SK-N-SH (cell line): ENCODE measurements at regions not wholly inside any gene's neighbourhood (a gene's known extent, or its start where the extent isn't known, plus 50 kb on each side); places are given as distances from the start of the nearest gene placed in this dataset.

Experiments
- CTCF ChIP-seq: fragments of 200-600 bp; sonication (generic); IDR thresholded peaks from 2 replicates; pipeline ENCODE4 v1.6.1; 2017; ENCODE audit warnings: antibody characterized with exemption, mild to moderate bottlenecking, moderate library complexity
- JUND ChIP-seq: IDR thresholded peaks from 2 replicates; pipeline ENCODE4 v1.4.0; 2012
- PBX3 ChIP-seq: IDR thresholded peaks from 2 replicates; pipeline ENCODE4; 2012
- POLR2AphosphoS5 ChIP-seq: IDR thresholded peaks from 2 replicates; pipeline ENCODE4 v1.6.1; 2012; ENCODE audit warnings: low read depth, low read length
- RCOR1 ChIP-seq: fragments of 150-350 bp; IDR thresholded peaks from 2 replicates; pipeline ENCODE4 v1.6.1; 2017; ENCODE audit warnings: antibody characterized with exemption, low read length

GRCh38 chr12:113577464-113578129 is 105.9 kb upstream of the LHX5 start:
- TF ChIP-seq POLR2AphosphoS5 (no peak), RCOR1 (no peak), CTCF (no peak), JUND (no peak), PBX3 (no peak)
